NCI-H1436 treated with DMSO at 0.1 percent for 48 hours (cell line): ENCODE measurements at regions not wholly inside any gene's neighbourhood (a gene's known extent, or its start where the extent isn't known, plus 50 kb on each side); places are given as distances from the start of the nearest gene placed in this dataset.

Experiments
- DNase-seq: peaks from one replicate; lab custom pipeline; 2025; lab: John Stamatoyannopoulos, UW

DNA sequence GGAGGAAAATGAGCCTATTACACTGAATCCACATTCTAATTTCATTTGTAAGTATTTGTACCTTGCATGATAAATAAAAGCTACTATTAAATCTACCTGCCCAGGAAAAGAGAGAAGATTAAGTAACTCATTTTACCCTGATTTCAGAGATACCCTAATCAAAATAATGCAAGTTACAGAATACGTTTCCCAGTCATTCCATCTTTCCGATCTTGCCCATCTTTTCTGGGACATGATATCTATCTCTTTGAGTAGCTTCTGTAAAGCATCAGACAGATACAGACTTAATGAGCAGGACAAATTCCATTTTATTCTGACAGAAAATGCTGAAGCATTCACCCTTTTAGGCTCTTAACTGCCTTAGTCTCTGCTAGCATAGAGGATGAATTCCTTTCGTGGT lies 56.6 kb downstream of the SPRY2 start:
- DNase-seq: no peak

DNA sequence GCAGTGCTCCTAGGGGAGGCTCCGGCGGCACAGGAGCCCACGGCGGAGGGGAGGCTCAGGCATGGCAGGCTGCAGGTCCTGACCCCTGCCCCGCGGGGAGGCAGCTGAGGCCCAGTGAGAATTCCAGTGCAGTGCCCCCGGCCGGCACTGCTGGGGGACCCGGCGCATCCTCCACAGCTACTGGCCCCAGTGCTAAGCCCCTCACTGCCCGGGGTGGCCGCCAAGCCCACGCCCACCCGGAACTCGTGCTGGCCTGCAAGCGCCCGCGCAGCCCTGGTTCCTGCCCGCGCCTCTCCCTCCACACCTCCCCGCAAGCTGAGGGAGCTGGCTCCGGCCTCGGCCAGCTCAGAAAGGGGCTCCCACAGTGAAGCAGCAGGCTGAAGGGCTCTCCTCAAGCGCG lies 62.2 kb downstream of the SPRY2 start:
- DNase-seq: no peak

DNA sequence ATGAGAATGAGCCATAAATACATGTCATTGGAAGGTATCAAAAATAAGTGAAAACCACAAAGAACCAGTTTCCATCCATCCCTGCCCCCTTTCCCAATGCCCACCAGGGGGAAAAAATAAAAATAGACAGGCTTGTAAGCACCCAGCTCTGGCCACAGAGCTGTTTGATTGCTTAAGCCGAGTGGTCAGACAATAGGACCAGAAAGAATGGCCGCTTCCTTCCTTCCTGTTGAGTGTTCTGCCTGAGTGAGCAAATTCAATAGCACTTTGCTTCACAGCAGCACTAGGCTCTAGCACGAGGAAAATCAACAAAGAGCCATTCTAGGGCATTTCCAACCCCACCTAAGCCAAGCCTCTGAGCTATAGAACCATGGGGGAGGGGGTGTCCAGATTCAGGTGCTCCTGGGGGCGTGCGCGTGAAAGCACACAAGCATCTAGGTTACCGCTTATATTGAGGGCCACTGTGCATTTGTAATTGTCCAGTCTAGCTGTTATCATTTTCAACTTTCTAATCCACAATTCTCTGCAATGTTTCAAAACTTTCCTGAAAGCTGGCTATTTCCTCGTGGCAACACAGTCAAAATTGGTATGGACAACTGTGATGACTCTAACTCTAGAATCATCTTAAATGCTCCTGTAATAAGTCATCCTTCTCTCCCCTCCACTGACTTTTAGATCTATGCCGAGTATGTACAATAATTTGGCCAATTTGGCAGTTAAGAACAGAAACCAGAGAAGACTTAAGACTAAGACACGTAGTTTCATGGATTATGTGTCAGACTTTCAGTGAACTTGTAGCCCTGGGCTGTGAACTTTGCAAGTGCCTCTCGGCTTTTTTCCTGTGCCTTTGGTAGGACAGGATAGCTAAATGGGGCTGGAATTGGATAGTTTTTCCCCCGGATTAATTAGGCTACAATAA lies 64.3 kb downstream of the SPRY2 start:
- peak; percentile 9 for DNase-seq

DNA sequence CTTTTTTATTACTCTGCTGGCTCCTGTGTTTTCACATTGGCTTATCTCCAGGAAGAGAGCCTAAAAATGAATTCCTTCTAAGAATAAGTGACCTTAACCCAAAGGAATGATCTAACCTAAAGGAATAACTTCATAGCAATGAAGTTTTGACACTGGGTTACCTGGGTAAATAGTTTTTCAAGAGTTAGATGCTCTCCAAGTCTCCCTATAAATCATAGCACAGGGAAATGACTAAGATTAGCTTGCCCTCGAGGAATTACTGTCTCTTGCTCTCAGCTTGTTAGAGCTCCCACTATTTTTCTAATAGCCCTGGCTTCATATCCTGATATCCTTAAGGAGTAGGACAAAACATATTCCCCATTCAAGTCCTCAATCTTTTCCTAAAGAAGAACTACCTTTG lies 66.3 kb downstream of the SPRY2 start:
- no peak for DNase-seq

DNA sequence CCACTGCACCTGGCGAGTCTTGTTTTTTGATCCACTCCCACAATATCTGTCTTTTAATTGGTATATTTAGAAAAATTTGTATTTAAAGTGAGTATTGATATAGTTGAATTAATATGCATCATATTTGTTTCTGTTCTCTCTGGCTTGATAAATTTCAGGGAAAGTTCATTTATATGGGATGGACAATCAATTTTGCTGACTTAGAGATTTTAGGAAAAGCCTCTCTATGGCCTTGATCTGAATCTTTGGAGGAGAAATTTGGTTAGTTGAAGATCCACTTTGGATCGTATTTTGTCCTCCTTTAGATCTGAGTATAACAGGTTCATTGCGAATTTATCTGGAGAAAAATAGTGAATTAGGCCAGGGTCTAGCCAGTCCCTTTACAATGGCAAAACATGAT lies 67.2 kb downstream of the SPRY2 start:
- no peak for DNase-seq

DNA sequence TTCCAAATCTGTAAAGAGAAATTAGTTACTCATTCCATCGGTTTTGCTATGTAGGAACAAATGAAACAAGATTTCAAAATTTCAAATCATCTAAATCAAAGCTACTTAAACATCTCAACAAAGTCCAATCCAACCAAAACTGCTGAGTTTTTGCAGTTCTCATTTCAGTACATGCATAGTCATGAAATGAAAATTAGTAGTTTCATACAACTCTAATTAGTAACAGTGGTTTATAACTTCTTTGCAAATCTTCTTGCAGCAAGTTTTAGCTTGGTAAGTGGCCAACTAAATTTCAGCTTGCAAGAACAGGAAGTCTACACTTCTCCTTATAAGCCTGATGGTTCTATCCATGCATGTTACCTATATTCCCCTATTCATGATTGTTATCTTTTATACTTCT lies 75.6 kb downstream of the SPRY2 start:
- no peak for DNase-seq

DNA sequence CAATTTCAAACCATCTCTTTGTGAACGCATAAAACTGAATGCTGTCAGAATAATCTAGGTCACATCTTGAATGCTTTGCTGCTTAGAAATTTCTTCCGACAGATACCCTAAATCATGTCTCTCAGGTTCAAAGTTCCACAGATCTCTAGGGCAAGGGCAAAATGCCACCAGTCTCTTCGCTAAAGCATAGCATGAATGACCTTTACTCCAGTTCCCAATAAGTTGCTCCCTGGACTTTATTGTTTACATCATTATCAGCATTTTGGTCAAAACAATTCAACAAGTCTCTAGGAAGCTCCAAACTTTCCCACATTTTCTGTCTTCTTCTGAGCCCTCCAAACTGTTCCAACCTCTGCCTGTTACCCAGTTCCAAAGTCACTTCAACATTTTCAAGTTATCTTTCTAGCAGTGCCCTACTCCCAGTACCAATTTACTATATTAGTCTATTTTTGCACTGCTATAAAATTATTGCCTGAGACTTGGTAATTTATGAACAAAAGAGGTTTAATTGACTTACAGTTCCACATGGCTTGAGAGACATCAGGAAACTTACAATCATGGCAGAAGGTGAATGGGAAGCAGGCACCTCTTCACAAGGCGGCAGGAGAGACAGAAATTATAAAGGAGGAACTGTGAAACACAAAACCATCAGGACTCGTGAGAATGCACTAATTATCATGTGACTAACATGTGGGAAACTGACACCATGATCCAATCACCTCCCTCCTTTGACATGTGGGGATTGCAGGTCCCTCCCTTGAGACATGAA lies 77.0 kb downstream of the SPRY2 start:
- DNase-seq: no peak

DNA sequence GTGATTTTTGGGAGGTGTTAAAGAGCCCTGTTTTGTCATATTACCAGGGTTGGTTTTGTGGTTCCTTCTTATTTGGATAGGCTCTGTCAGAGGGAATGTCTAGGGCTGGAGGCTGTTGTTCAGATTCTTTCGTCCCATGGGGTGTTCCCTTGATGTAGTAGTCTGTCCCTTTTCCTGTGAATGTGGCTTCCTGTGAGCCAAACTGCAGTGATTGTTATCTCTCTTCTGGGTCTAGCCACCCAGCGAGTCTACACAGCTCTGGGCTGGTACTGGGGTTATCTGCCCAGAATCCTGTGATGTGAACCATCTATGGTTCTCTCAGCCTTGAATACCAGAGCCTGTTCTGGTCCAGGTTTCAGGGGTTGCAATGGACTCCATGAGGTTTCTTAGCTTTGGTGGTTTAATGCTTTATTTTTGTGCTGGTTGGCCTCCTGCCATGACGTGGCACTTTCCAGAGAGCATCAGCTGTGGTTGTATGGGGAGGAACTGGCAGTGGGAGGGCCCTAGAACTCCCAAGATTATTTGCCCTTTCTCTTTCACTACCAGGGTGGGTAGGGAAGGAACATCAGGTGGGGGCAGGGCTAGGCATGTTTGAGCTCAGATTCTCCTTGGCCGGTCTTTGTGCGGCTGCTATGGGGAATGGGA lies 78.8 kb downstream of the SPRY2 start:
- no peak for DNase-seq

DNA sequence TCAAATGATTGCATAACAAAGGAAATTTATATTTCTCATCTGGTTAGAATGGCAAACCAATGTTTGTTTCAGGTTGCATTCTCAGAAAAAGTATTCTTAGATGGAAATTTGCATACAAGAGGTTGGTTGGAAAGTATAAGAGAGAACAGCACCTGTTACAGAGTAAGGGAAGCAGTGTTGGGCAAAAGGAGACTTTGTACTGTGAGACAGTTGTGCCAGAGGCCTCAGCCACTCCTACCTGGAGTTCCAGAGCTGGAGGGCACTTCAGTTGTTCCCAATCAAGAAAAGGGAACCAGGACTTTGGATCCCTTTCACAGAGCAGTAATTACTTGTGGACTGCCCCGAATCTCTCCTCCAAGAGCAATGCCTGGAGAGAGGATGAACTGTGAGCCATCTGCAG lies 81.8 kb downstream of the SPRY2 start:
- DNase-seq: no peak

DNA sequence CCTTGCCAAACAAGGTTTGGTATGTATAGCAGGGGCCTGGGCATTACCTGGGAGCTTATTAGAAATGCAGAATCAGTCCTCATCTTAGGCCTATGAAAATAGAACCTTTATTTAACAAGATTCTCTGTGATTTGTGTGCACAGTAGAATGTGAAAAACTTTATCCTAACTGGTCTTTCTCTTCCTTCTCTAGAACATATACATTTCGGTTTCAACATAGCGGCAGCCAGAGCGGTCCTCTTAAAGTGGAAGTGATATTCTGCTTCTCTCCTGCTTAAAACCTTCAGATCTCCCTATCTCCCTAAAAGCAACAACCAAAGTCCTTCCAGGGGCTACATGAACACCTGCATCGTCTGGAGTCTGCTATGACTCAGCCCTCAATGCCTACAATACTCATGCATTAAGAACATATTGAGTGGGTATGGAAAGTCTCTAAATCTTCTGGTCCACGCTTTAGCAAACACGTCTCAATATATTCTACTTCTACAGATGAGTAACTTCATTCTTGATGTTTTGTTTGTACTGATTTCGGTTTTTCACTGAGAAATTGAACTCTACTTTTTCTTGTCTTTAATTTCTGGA lies 84.5 kb downstream of the SPRY2 start:
- DNase-seq: no peak

DNA sequence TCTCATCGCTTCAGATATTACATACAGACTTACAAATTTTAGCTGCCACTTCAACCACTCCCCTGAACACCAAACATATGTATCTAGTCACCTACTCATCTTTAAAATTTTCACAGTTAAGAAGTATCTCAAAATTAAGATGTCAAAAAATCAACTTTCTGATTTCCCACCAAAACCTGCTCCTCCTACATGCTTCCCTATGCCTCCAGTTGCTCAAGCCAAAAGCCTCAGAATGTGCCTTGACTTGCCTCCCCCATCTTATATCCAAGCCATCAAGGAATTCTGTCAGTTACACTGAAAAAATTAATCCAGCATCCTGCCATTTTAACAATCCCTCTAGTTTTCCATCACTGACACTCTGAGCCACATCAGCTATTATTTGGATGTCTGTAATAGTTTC lies 85.0 kb downstream of the SPRY2 start:
- no peak for DNase-seq

DNA sequence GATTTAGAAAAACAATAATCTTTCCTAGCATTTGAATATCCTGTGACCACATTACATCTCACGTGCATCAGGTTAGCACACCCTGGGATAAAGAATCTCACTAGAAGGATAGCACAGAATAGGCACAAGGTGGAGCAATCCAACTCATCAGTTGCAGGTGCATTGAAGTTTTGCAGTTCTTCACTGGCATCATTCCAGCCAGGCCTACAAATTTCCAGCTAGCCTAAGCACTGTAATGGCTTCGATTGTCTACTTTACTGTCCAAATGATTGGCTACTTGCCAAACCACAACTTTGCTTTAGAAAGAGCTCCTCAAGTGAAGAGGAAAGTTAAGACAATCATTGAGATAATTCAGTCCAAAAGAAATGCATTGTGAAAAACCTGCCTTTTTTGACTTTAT lies 89.5 kb downstream of the SPRY2 start:
- no peak for DNase-seq

DNA sequence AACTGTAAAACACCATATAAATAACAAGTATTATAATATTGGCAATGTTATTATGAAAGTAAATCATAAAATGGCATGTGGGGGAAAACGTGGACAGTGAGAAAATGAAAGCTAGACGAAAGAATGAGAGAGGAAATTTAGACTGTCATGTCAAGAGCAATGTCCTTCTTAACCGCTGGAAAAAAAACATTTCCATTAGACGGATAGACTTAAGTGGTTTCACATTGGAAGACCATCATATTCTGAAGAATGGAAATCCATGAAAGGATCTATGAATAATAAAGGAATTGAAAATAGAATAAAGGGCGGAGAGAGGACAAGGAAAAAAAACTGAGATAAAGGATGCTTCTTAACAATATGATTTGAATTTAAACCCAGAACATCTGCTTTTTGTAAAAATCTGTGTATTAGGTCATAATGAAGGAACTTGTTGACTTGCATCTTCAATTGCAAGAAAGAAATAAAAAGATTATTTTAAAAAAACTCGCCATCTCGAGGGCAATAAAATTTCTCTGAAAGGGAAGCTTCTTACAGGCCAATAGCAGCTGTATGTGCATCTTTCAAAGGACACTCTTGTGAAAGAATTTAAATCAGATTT lies 90.6 kb downstream of the SPRY2 start:
- DNase-seq: no peak

DNA sequence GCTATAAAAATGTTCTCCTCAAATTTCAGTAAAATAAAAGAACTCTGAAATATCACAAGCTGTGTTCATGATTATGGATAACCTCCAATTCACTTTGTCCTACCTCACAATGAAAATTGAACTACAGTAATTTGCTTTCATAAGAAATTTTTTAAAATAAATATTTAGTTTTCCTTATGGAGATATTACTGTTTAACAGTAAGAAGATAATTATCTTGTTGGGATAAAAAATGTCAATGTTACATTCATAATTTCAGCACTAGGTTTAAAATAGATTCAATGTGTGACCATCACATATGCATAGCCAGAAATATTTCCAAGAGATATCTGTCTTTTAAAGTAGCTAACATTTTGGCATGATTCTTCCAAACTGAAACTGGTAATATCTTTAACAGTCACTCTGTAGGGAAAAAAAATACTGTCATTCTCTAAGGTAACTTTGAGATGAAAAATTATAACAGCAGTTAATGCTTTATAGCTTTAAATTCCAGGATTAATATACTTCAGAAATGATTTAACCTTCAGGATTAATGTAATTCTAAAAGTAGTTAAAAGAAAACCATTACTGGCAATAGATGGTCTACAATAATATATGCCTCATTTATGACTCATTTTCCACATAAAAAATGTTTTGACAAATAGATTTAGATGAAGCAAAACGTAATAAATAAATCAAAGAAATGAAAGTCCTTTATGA lies 91.3 kb downstream of the SPRY2 start:
- no peak for DNase-seq

DNA sequence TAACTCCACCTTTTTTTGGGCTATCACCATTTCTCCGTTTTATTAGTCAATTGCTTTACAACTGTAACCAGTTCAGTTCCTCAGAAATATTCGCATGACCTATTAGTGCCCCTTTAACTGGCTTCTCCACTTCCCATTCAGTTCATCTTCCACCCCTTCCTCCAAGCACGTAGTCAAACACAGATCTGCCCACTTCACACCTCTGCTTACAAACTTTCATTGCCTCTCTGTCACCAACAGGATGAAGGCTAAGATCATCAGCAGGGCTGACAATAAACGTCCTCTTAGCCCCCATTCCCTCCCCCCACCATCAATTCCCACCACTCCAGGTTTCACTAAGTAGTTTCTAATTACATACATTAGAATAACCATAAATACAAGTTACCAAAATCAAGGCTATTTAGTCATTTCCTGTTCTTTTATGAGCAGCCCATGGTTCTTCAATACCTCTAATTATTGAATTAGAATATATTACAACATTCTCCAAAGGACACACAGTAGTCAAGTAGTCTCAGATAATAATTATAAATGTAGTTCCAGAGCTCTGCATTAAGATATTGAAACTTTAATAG lies 95.7 kb downstream of the SPRY2 start:
- DNase-seq: peak; percentile 9

DNA sequence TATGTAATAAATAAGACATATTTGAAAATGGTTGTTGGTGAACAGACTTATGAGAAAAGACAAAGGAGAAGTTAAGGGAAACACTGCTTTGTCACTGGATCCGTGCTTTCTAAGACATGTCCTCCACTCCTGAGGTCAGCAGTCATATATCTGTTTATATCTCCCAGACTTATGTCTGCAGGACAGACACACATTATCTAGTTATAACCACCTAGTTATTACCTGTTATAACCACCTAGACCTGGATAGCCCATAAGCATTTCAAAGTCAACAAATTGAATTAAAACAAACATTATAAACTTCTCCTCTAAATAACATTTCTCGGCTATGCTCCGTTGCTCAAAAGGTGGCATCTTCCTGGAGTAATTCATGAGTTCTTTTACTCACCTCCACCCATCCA lies 96.4 kb downstream of the SPRY2 start:
- DNase-seq: no peak

DNA sequence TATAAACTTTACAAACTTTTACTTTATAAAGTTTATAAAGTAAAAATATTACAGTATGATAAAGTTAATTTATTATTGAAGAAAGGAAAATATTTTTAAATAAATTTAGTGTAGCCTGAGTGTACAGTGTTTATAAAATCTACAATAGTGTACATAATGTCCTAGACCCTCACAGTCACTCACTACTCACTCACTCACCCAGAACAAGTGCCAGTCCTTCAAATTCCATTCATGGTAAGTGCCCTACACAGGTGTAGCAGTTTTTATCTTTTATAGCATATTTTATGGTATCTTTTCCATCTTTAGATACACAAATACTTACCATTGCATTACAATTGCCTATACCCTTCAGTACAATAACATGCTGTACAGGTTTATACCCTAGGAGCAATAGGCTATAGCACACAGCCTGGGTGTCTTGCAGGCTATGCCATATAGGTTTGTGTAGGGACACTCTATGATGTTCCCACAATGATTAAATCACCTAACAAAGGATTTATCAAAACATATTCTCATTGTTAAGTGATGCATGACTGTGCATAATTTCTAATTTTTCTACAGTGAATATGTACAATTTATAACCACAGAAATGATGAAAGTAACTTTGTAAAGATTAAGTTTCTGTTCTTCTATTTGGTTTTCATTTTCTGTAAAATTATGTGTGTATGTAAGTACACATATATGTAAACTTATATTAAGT lies 98.0 kb downstream of the SPRY2 start:
- DNase-seq: no peak

DNA sequence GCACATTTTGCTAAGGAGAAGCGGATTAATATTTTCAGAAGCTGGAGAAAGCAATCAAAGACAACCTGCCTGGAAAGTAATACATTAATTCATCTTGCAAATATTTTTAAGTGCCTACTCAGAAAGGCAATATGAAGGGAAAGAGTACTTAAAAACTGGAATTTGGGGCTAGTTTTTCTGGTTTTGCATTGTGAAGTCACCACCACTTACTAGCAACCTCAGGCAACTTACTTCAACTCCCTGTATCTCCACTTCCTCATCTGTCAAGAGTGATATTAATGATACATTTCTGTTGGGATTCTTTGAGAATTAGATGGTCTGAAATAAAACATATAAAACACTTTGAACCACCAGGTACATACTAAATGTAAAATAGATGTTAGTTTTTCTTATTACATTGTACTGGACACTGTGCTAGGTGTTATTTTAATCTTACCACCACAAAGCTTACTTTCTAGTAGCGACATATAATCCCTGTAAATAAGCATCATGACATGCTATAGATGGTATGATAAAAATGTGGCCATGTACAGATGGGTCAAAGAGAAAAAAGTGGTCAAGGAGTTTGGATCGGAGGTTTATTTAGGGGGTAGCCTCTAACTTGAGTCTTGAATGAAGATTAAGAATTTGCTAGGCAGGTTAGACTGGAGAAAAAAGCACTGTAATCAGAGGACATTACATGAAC lies 101.2 kb downstream of the SPRY2 start:
- DNase-seq: no peak

DNA sequence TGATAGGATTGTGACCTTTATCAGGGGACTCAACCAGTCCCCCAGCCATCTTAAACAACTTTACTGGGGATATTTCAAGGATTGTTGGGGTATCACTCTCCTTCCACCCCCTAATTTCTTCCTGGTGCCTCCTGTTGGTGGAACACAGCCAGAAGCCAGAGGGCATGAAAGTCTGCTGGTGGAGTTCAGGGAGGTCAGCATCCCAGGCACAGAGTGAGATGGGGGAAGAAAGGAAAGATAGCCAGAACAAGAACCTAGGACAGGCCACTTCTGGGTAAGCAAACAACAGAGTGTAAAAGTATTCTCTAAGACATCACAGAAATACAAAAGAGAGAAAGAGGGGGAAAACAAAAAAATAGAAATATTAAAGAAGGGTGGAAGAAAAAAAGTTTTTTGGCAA lies 101.8 kb downstream of the SPRY2 start:
- no peak for DNase-seq

DNA sequence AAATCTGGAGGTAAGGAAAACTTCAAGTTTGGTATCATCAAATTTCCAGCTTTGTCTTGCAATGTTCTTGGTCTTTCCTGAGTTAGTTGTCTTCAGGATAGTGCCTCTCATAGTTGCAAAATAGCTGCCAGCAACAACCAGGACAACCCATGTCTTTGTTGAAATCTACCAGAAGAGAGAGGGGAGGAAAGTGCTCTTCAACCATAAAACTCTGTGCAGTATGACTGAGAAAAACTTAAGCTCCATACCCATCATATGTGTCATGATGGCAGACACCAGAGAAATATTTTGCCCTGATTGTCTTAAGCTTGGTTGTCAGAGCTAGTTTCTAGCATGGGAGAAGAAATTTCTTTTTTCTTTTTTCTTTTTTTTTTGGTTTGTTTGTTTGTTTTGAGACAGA lies 103.3 kb downstream of the SPRY2 start:
- DNase-seq: no peak
